Vagina (tissue), 2 donors: ENCODE measurements at regions not wholly inside any gene's neighbourhood (a gene's known extent, or its start where the extent isn't known, plus 50 kb on each side); places are given as distances from the start of the nearest gene placed in this dataset.
"Not testable (repeated sequence)": the region's sequence is repeated elsewhere in the genome, so short reads cannot be mapped to it uniquely, and the experiment has no call there.

Experiments used
- DNase-seq, 2 donors: peaks; one replicate each; pipeline ENCODE4 v3.0.0-alpha.2; 2017; ENCODE audit errors: extremely low spot score in 2 of 2
- H3K27ac ChIP-seq: fragments of 200-600 bp; sonication (generic); one replicate; pipeline ENCODE4 v1.5.1; 2019
- H3K27me3 ChIP-seq: fragments of 200-600 bp; sonication (generic); one replicate; pipeline ENCODE4 v1.5.1; 2019
- H3K36me3 ChIP-seq, 2 donors: fragments of 200-600 bp; sonication (generic); one replicate each; pipeline ENCODE4 v1.5.1; 2017 to 2019
- H3K4me1 ChIP-seq: fragments of 200-600 bp; sonication (generic); one replicate; pipeline ENCODE4 v1.5.1; 2019
- H3K4me3 ChIP-seq, 2 donors: fragments of 200-600 bp; sonication (generic); 1 replicate in 1 of 2; 2 replicates in 1 of 2; pipeline ENCODE4 v1.5.1; 2016 to 2019
- H3K9me3 ChIP-seq: fragments of 200-600 bp; sonication (generic); one replicate; pipeline ENCODE4 v1.5.1; 2019
- CTCF ChIP-seq, 3 experiments: fragments of 450-650 bp in 2 of 3; fragments of 200-600 bp in 1 of 3; sonication (generic) in 1 of 3; IDR thresholded peaks; one replicate each; pipeline ENCODE4 v1.5.1; 2017 to 2019; ENCODE audit warnings: antibody characterized with exemption in 3 of 3, mild to moderate bottlenecking in 2 of 3, moderate library complexity in 2 of 3
- POLR2A ChIP-seq, 2 donors: fragments of 450-650 bp; IDR thresholded peaks; one replicate each; pipeline ENCODE4 v1.6.1; 2017; ENCODE audit warnings: antibody characterized with exemption in 2 of 2, mild to moderate bottlenecking in 2 of 2, moderate library complexity in 2 of 2
- POLR2AphosphoS5 ChIP-seq, 2 donors: sonication (generic); formaldehyde crosslinking; IDR thresholded peaks; one replicate each; pipeline ENCODE4 v1.9.0; 2017; ENCODE audit warnings: antibody characterized with exemption in 2 of 2, mild to moderate bottlenecking in 2 of 2, low read depth in 1 of 2; ENCODE audit not compliant: insufficient read depth in 1 of 2
- intact Hi-C: fragments of 100-400 bp; cut with DNase I; formaldehyde crosslinking; loops from one replicate; pipeline ENCODE4 v1.15.1; 2023

- TF ChIP-seq CTCF (IDR thresholded peaks at IDR 0.05) (no peak), POLR2AphosphoS5 (IDR thresholded peaks at IDR 0.05; ENCODE audit: insufficient read depth in 1 of 2, low read depth in 1 of 2) (no peak), POLR2A (IDR thresholded peaks at IDR 0.05) (no peak)
- no peak overlapping the region for H3K27ac ChIP-seq
- H3K4me1 ChIP-seq = no peaks in the 10 kb centered on the region
- no peak overlapping the region for H3K4me3 ChIP-seq
- H3K27me3 ChIP-seq = no peaks in the 10 kb centered on the region
- peaks cover 9% of the 10 kb centered on the region for H3K9me3 ChIP-seq
- H3K36me3 ChIP-seq = no peaks in the 10 kb centered on the region
- intact Hi-C loops = no loop called here
- no peak for DNase-seq
Observed at GRCh38 chr16:52657924-52658323, 111.0 kb upstream of the TOX3 start.

- H3K27ac ChIP-seq, H3K36me3 ChIP-seq, H3K27me3 ChIP-seq, intact Hi-C loops, H3K4me3 ChIP-seq, H3K4me1 ChIP-seq, H3K9me3 ChIP-seq, DNase-seq: not testable (repeated sequence)
Observed at GRCh38 chr16:52655916-52656315, 109.0 kb upstream of the TOX3 start.

GRCh38 chr16:52655156-52655555, 108.2 kb upstream of the TOX3 start:
- H3K27me3 ChIP-seq, H3K27ac ChIP-seq, H3K4me1 ChIP-seq, intact Hi-C loops, DNase-seq, H3K9me3 ChIP-seq, H3K4me3 ChIP-seq, H3K36me3 ChIP-seq: not testable (repeated sequence)

- H3K9me3 ChIP-seq = no peaks in the 10 kb centered on the region
- H3K27ac ChIP-seq = no peak overlapping the region
- H3K36me3 ChIP-seq = no peaks in the 10 kb centered on the region
- no peaks in the 10 kb centered on the region for H3K27me3 ChIP-seq
- H3K4me1 ChIP-seq = no peaks in the 10 kb centered on the region
- intact Hi-C loops = no loop called here
- H3K4me3 ChIP-seq = no peak overlapping the region
- no peak for TF ChIP-seq CTCF (IDR thresholded peaks at IDR 0.05)
- no peak for TF ChIP-seq POLR2A (IDR thresholded peaks at IDR 0.05)
- no peak for TF ChIP-seq POLR2AphosphoS5 (IDR thresholded peaks at IDR 0.05; ENCODE audit: insufficient read depth in 1 of 2, low read depth in 1 of 2)
- DNase-seq = no peak
Observed at GRCh38 chr16:52652033-52652432, 105.1 kb upstream of the TOX3 start.

- H3K36me3 ChIP-seq = no peaks in the 10 kb centered on the region
- H3K27ac ChIP-seq = no peak overlapping the region
- no peak for DNase-seq
- intact Hi-C loops = no loop called here
- H3K9me3 ChIP-seq = no peaks in the 10 kb centered on the region
- H3K4me1 ChIP-seq = no peaks in the 10 kb centered on the region
- no peak overlapping the region for H3K4me3 ChIP-seq
- TF ChIP-seq POLR2AphosphoS5 (IDR thresholded peaks at IDR 0.05; ENCODE audit: insufficient read depth in 1 of 2, low read depth in 1 of 2) (no peak), CTCF (IDR thresholded peaks at IDR 0.05) (no peak), POLR2A (IDR thresholded peaks at IDR 0.05) (no peak)
- H3K27me3 ChIP-seq = no peaks in the 10 kb centered on the region
Observed at GRCh38 chr16:52650789-52651188, 103.8 kb upstream of the TOX3 start.

- TF ChIP-seq CTCF (IDR thresholded peaks at IDR 0.05) = no peak
- no peak for TF ChIP-seq POLR2A (IDR thresholded peaks at IDR 0.05)
- TF ChIP-seq POLR2AphosphoS5 (IDR thresholded peaks at IDR 0.05; ENCODE audit: insufficient read depth in 1 of 2, low read depth in 1 of 2) = no peak
- H3K4me3 ChIP-seq = no peak overlapping the region
- DNase-seq = no peak
Observed at GRCh38 chr16:52650318-52650717, 103.4 kb upstream of the TOX3 start.

More at GRCh38 chr16:52650318-52650717, 103.4 kb upstream of the TOX3 start:
- H3K4me1 ChIP-seq = no peaks in the 10 kb centered on the region
- no peak overlapping the region for H3K27ac ChIP-seq
- no peaks in the 10 kb centered on the region for H3K36me3 ChIP-seq
- no peaks in the 10 kb centered on the region for H3K27me3 ChIP-seq
- intact Hi-C loops = no loop called here
- H3K9me3 ChIP-seq = no peaks in the 10 kb centered on the region
